GM23338 (cell line): ENCODE measurements at regions not wholly inside any gene's neighbourhood (a gene's known extent, or its start where the extent isn't known, plus 50 kb on each side); places are given as distances from the start of the nearest gene placed in this dataset.

Source experiments
- ATAC-seq: fragments of 200-7000 bp; cut with Tn5 transposase; 3 replicates; pipeline ENCODE4 v1.9.1; 2020
- DNase-seq: peaks from one replicate; pipeline ENCODE4 v3.0.0-alpha.2; 2015; ENCODE audit warnings: low spot score
- H2AFZ ChIP-seq: fragments of 200-600 bp; sonication (generic); 2 replicates; pipeline ENCODE4 v1.8.0; 2016; ENCODE audit warnings: antibody characterized with exemption, mild to moderate bottlenecking, moderate library complexity
- H3F3A ChIP-seq: fragments of 200-600 bp; sonication (generic); replicated peaks from 2 replicates; pipeline ENCODE4 v1.8.0; 2017; ENCODE audit warnings: antibody characterized with exemption, mixed run types, low read depth
- H3K27ac ChIP-seq: fragments of 200-600 bp; sonication (generic); 2 replicates; pipeline ENCODE4 v1.6.1; 2016; ENCODE audit warnings: low read depth
- H3K27me3 ChIP-seq: fragments of 200-600 bp; sonication (generic); 2 replicates; pipeline ENCODE4 v1.8.0; 2016; ENCODE audit warnings: mild to moderate bottlenecking, mixed run types, moderate library complexity; ENCODE audit not compliant: insufficient read depth
- H3K36me3 ChIP-seq: fragments of 200-600 bp; sonication (generic); 2 replicates; pipeline ENCODE4 v1.8.0; 2016; ENCODE audit warnings: mild to moderate bottlenecking; ENCODE audit not compliant: insufficient read depth
- H3K4me1 ChIP-seq: fragments of 200-600 bp; sonication (generic); 2 replicates; pipeline ENCODE4 v1.8.0; 2016; ENCODE audit warnings: mild to moderate bottlenecking, moderate library complexity; ENCODE audit not compliant: insufficient read depth
- H3K4me2 ChIP-seq: fragments of 200-600 bp; sonication (generic); 2 replicates; pipeline ENCODE4 v1.7.1; 2017; ENCODE audit warnings: mixed run types
- H3K4me3 ChIP-seq: fragments of 200-600 bp; sonication (generic); 2 replicates; pipeline ENCODE4 v1.6.1; 2016; ENCODE audit warnings: mixed run types
- H3K79me2 ChIP-seq: fragments of 200-600 bp; sonication (generic); replicated peaks from 2 replicates; pipeline ENCODE4 v1.8.0; 2017; ENCODE audit warnings: mild to moderate bottlenecking; ENCODE audit not compliant: insufficient read depth
- H3K9me2 ChIP-seq: fragments of 200-600 bp; sonication (generic); 2 replicates; pipeline ENCODE4 v1.8.0; 2017; ENCODE audit not compliant: insufficient read depth
- H4K20me1 ChIP-seq: fragments of 200-600 bp; sonication (generic); replicated peaks from 2 replicates; pipeline ENCODE4 v1.8.0; 2017; ENCODE audit warnings: mild to moderate bottlenecking; ENCODE audit not compliant: insufficient read depth
- H3K27ac Mint-ChIP-seq: 2 replicates; pipeline ENCODE4 v1.8.0; 2020; ENCODE audit warnings: inconsistent platforms, mild to moderate bottlenecking, moderate library complexity, mixed read lengths
- H3K27me3 Mint-ChIP-seq: 3 replicates; pipeline ENCODE4 v1.8.0; 2022; ENCODE audit warnings: low read depth, mild to moderate bottlenecking, moderate library complexity, mixed read lengths, inconsistent platforms; ENCODE audit not compliant: insufficient read depth, poor library complexity
- H3K36me3 Mint-ChIP-seq: 3 replicates; pipeline ENCODE4 v1.8.0; 2021; ENCODE audit warnings: low read depth, mild to moderate bottlenecking, inconsistent platforms, moderate library complexity, mixed read lengths
- H3K4me1 Mint-ChIP-seq: 3 replicates; pipeline ENCODE4 v1.8.0; 2020; ENCODE audit warnings: mild to moderate bottlenecking, inconsistent platforms, mixed read lengths
- H3K4me3 Mint-ChIP-seq: 3 replicates; pipeline ENCODE4 v1.8.0; 2021; ENCODE audit warnings: moderate library complexity, mild to moderate bottlenecking, inconsistent platforms, mixed read lengths
- H3K9me3 Mint-ChIP-seq: 3 replicates; pipeline ENCODE4 v1.8.0; 2020; ENCODE audit warnings: moderate library complexity, mild to moderate bottlenecking, inconsistent platforms, mixed read lengths
- JUNB ChIP-seq: IDR thresholded peaks from one replicate; pipeline ENCODE4 v1.6.1; 2016; ENCODE audit warnings: antibody characterized with exemption; ENCODE audit not compliant: unreplicated experiment
- NANOG ChIP-seq: IDR thresholded peaks from 2 replicates; pipeline ENCODE4 v1.6.1; 2016; ENCODE audit warnings: antibody characterized with exemption, borderline replicate concordance
- POLR2AphosphoS5 ChIP-seq: IDR thresholded peaks from 2 replicates; pipeline ENCODE4 v1.6.1; 2016; ENCODE audit warnings: antibody characterized with exemption, low read depth
- REST ChIP-seq: IDR thresholded peaks from one replicate; pipeline ENCODE4 v1.6.1; 2018; ENCODE audit warnings: antibody characterized with exemption; ENCODE audit not compliant: unreplicated experiment
- ZNF462 ChIP-seq: fragments of 250-450 bp; sonication (Bioruptor Pico); IDR thresholded peaks from 2 replicates; pipeline ENCODE4 v1.5.0; 2020; ENCODE audit warnings: mild to moderate bottlenecking, moderate library complexity

DNA sequence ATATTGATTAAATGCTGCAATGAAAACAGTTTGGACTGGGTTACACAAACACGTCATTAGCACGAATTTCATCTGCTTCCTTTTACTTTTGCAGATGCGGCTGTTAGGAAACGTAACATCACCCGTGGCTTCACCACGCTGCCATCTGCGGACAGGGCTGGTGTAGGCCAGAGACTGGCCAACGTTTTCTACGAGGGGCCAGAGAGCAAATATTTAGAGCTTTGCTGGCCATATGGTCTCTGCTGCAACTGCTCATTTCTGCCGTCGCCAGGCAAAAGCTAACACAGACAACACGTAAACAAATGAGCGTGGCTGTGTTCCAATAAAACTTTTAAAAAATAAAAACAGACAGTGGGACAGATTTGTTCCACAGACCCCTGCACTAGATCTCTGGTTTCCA is 96.6 kb downstream of the ENGASE start (continued):
- TF ChIP-seq ZNF462 (CRISPR knock-in tag) (no peak), REST (no peak)

DNA sequence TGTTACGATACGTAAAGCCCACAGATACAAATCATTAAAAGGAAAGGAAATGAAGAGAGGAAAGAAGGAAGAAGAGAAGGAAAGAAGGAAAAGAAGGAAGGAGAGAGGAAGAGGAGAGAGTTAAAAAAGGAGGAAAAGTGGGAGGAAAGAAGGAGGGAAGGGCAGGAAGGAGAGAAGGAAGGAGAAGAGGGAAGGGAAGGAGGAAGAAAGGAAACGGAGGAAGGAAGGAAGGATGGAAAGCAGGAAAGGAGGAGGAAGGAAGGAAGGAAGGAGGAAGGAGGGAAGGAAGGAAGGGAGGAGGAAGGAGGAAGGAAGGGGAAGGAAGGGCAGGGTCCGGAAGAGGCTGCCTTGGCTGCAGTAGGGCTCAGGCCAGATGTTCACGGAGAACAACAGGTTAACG is 95.2 kb downstream of the ENGASE start:
- Histone ChIP-seq H3K4me2 (no peak overlapping the region), H3K4me3 (no peak overlapping the region), H3K9me2 (no peaks in the 10 kb centered on the region), H3K4me1 (no peaks in the 10 kb centered on the region), H2AFZ (no peak overlapping the region), H4K20me1 (no peaks in the 10 kb centered on the region), H3K27me3 (no peaks in the 10 kb centered on the region), H3K27ac (no peak overlapping the region), H3K79me2 (no peaks in the 10 kb centered on the region), H3K36me3 (no peaks in the 10 kb centered on the region), H3F3A (no peaks in the 10 kb centered on the region)
- Mint-ChIP-seq H3K36me3 (no peaks in the 10 kb centered on the region; the same call in 2 of the 3 replicates), H3K4me3 (no peak overlapping the region), H3K27me3 (peaks cover 1% of the 10 kb centered on the region), H3K9me3 (no peaks in the 10 kb centered on the region), H3K4me1 (no peaks in the 10 kb centered on the region; the same call in 2 of the 3 replicates), H3K27ac (no peak overlapping the region)
- DNase-seq = no peak
- ATAC-seq = no peak
- no peak for TF ChIP-seq ZNF462 (CRISPR knock-in tag)
- no peak for TF ChIP-seq NANOG
- TF ChIP-seq POLR2AphosphoS5 = no peak
- no peak for TF ChIP-seq JUNB
